Breast epithelium (tissue), 4 donors: ENCODE measurements at regions not wholly inside any gene's neighbourhood (a gene's known extent, or its start where the extent isn't known, plus 50 kb on each side); places are given as distances from the start of the nearest gene placed in this dataset.

Experiments used
- DNase-seq, 2 donors: peaks; one replicate each; pipeline ENCODE4 v3.0.0-alpha.2; 2019; ENCODE audit warnings: low spot score in 2 of 2
- H3K27ac ChIP-seq, 2 donors: fragments of 200-600 bp; sonication (generic) in 1 of 2; one replicate each; pipeline ENCODE4 v1.5.1; 2016 to 2019; ENCODE audit warnings: mild to moderate bottlenecking in 1 of 2
- H3K27me3 ChIP-seq, 2 donors: fragments of 200-600 bp; sonication (generic) in 1 of 2; one replicate each; pipeline versions ENCODE4 v1.5.1 to v1.6.0; 2017 to 2019; ENCODE audit warnings: control low read depth in 1 of 2, mild to moderate bottlenecking in 1 of 2
- H3K36me3 ChIP-seq: fragments of 200-600 bp; one replicate; pipeline ENCODE4 v1.5.1; 2019
- H3K4me1 ChIP-seq, 2 donors: fragments of 200-600 bp; sonication (generic); one replicate each; pipeline ENCODE4 v1.5.1; 2016 to 2019; ENCODE audit warnings: control low read depth in 1 of 2
- H3K4me3 ChIP-seq, 3 donors: fragments of 200-600 bp; sonication (generic); 1 replicate in 2 of 3; 2 replicates in 1 of 3; pipeline ENCODE4 v1.5.1; 2016 to 2019; ENCODE audit warnings: mild to moderate bottlenecking in 3 of 3, moderate library complexity in 2 of 3
- H3K9me3 ChIP-seq, 2 donors: fragments of 200-600 bp; sonication (generic) in 1 of 2; one replicate each; pipeline ENCODE4 v1.5.1; 2016 to 2019; ENCODE audit warnings: control low read depth in 1 of 2
- CTCF ChIP-seq, 3 donors: fragments of 450-650 bp; IDR thresholded peaks; one replicate each; pipeline ENCODE4 v1.5.1; 2016 to 2017; ENCODE audit warnings: antibody characterized with exemption in 3 of 3, mild to moderate bottlenecking in 3 of 3, moderate library complexity in 3 of 3
- POLR2A ChIP-seq: fragments of 450-650 bp; IDR thresholded peaks from one replicate; pipeline ENCODE4 v1.6.1; 2016; ENCODE audit warnings: antibody characterized with exemption, mild to moderate bottlenecking, moderate library complexity
- POLR2AphosphoS5 ChIP-seq, 3 donors: sonication (generic); formaldehyde crosslinking; IDR thresholded peaks; one replicate each; pipeline ENCODE4 v1.6.1; 2017; ENCODE audit warnings: antibody characterized with exemption in 3 of 3
- intact Hi-C: fragments of 100-400 bp; cut with DNase I; formaldehyde crosslinking; loops from one replicate; pipeline ENCODE4 v1.15.1; 2023; ENCODE audit warnings: low total_unique reads

GRCh38 chr15:92538115-92538514, 117.5 kb downstream of the FAM174B start:
- H3K27me3 ChIP-seq = no peaks in the 10 kb centered on the region
- no peaks in the 10 kb centered on the region for H3K36me3 ChIP-seq
- no peaks in the 10 kb centered on the region for H3K4me1 ChIP-seq
- intact Hi-C loops = no loop called here
- TF ChIP-seq POLR2A (no peak), POLR2AphosphoS5 (IDR thresholded peaks at IDR 0.05) (no peak), CTCF (IDR thresholded peaks at IDR 0.05) (no peak)
- no peak overlapping the region for H3K4me3 ChIP-seq
- H3K9me3 ChIP-seq = no peaks in the 10 kb centered on the region
- no peak for DNase-seq
- no peak overlapping the region for H3K27ac ChIP-seq

GRCh38 chr15:92533298-92533697, 122.3 kb downstream of the FAM174B start:
- Histone ChIP-seq H3K27ac (no peak overlapping the region), H3K36me3 (no peaks in the 10 kb centered on the region), H3K4me3 (no peak overlapping the region), H3K27me3 (no peaks in the 10 kb centered on the region), H3K9me3 (no peaks in the 10 kb centered on the region), H3K4me1 (no peaks in the 10 kb centered on the region)
- TF ChIP-seq POLR2AphosphoS5 (IDR thresholded peaks at IDR 0.05) (no peak), CTCF (IDR thresholded peaks at IDR 0.05) (no peak), POLR2A (no peak)
- intact Hi-C loops = no loop called here
- no peak for DNase-seq

- no peak overlapping the region for H3K27ac ChIP-seq
- no peaks in the 10 kb centered on the region for H3K36me3 ChIP-seq
- H3K27me3 ChIP-seq = no peaks in the 10 kb centered on the region
- no peaks in the 10 kb centered on the region for H3K4me1 ChIP-seq
- H3K9me3 ChIP-seq = no peaks in the 10 kb centered on the region
- TF ChIP-seq POLR2A = no peak
- TF ChIP-seq CTCF (IDR thresholded peaks at IDR 0.05) = no peak
- TF ChIP-seq POLR2AphosphoS5 (IDR thresholded peaks at IDR 0.05) = no peak
- DNase-seq = no peak
- H3K4me3 ChIP-seq = no peak overlapping the region
- intact Hi-C loops = no loop called here
Observed at GRCh38 chr15:92531406-92531805, 124.2 kb downstream of the FAM174B start.

GRCh38 chr15:92528736-92529135, 126.8 kb downstream of the FAM174B start:
- Histone ChIP-seq H3K36me3 (no peaks in the 10 kb centered on the region), H3K4me1 (no peaks in the 10 kb centered on the region), H3K9me3 (no peaks in the 10 kb centered on the region), H3K27ac (no peak overlapping the region), H3K27me3 (no peaks in the 10 kb centered on the region), H3K4me3 (no peak overlapping the region)
- intact Hi-C loops = no loop called here
- TF ChIP-seq POLR2AphosphoS5 (IDR thresholded peaks at IDR 0.05) (no peak), POLR2A (no peak), CTCF (IDR thresholded peaks at IDR 0.05) (no peak)
- DNase-seq = no peak

- H3K9me3 ChIP-seq = no peaks in the 10 kb centered on the region
- H3K4me3 ChIP-seq = no peak overlapping the region
- no peaks in the 10 kb centered on the region for H3K27me3 ChIP-seq
- no peaks in the 10 kb centered on the region for H3K4me1 ChIP-seq
- no peak overlapping the region for H3K27ac ChIP-seq
- no peak for TF ChIP-seq POLR2A
- TF ChIP-seq CTCF (IDR thresholded peaks at IDR 0.05) = no peak
- no peak for TF ChIP-seq POLR2AphosphoS5 (IDR thresholded peaks at IDR 0.05)
- no peaks in the 10 kb centered on the region for H3K36me3 ChIP-seq
- no peak for DNase-seq
- intact Hi-C loops = no loop called here
Observed at GRCh38 chr15:92527197-92527596, 128.4 kb downstream of the FAM174B start.
